ENCODE measurements at regions not wholly inside any gene's neighbourhood (a gene's known extent, or its start where the extent isn't known, plus 50 kb on each side); places are given as distances from the start of the nearest gene placed in this dataset.

- H3K9me3 ChIP-seq (ENCODE audit: insufficient read depth, low read depth, low read length): no peaks in the 10 kb centered on the region
- H3K9ac ChIP-seq (ENCODE audit: low read length): no peak overlapping the region
- Mint-ChIP-seq H3K27ac (ENCODE audit: unreplicated experiment) (no peak overlapping the region), H3K27me3 (ENCODE audit: low read depth, unreplicated experiment) (no peaks in the 10 kb centered on the region), H3K4me3 (ENCODE audit: unreplicated experiment) (no peak overlapping the region), H3K36me3 (ENCODE audit: low read depth, unreplicated experiment) (no peaks in the 10 kb centered on the region), H3K4me1 (ENCODE audit: low read depth, unreplicated experiment) (peaks cover 5% of the 10 kb centered on the region), H3K9me3 (ENCODE audit: unreplicated experiment) (no peaks in the 10 kb centered on the region)
- no peak for FAIRE-seq
- no peak overlapping the region for H3K4me3 ChIP-seq (ENCODE audit: insufficient read depth, low read depth, low read length)
- no peaks in the 10 kb centered on the region for H3K27me3 ChIP-seq (ENCODE audit: insufficient read depth, low read length)
- H3K36me3 ChIP-seq (ENCODE audit: insufficient read depth, low read length): no peaks in the 10 kb centered on the region
- no peak overlapping the region for H3K27ac ChIP-seq (ENCODE audit: low read depth, low read length)
- no peaks in the 10 kb centered on the region for H3K79me2 ChIP-seq (ENCODE audit: insufficient read depth, low read length)
- peak; percentile 3 for DNase-seq (ENCODE audit: low read depth)
- TF ChIP-seq EZH2 (IDR thresholded peaks at IDR 0.05; ENCODE audit: insufficient read depth, low read length) (no peak), CTCF (IDR thresholded peaks at IDR 0.05; ENCODE audit: insufficient read depth, low read depth, low read length) (no peak)
- H3K4me1 ChIP-seq (ENCODE audit: insufficient read depth, low read length): no peaks in the 10 kb centered on the region
- no peak overlapping the region for H3K4me2 ChIP-seq (ENCODE audit: low read length)
- no peaks in the 10 kb centered on the region for H4K20me1 ChIP-seq (ENCODE audit: insufficient read depth, low read length)
- H2AFZ ChIP-seq (ENCODE audit: low read depth, low read length): no peak overlapping the region
These were observed 70.7 kb downstream of the RBM43 start for GRCh38 chr2:151191001-151191400.

- H2AFZ ChIP-seq (ENCODE audit: low read depth, low read length): no peak overlapping the region
- no peak overlapping the region for H3K27ac Mint-ChIP-seq (ENCODE audit: unreplicated experiment)
- H3K36me3 ChIP-seq (ENCODE audit: insufficient read depth, low read length): no peaks in the 10 kb centered on the region
- no peaks in the 10 kb centered on the region for H3K9me3 ChIP-seq (ENCODE audit: insufficient read depth, low read depth, low read length)
- no peak overlapping the region for H3K4me3 ChIP-seq (ENCODE audit: insufficient read depth, low read depth, low read length)
- no peak overlapping the region for H3K27ac ChIP-seq (ENCODE audit: low read depth, low read length)
- TF ChIP-seq EZH2 (IDR thresholded peaks at IDR 0.05; ENCODE audit: insufficient read depth, low read length): no peak
- no peak for TF ChIP-seq CTCF (IDR thresholded peaks at IDR 0.05; ENCODE audit: insufficient read depth, low read depth, low read length)
- no peaks in the 10 kb centered on the region for H3K36me3 Mint-ChIP-seq (ENCODE audit: low read depth, unreplicated experiment)
- no peak overlapping the region for H3K4me2 ChIP-seq (ENCODE audit: low read length)
- H3K4me1 ChIP-seq (ENCODE audit: insufficient read depth, low read length): no peaks in the 10 kb centered on the region
- DNase-seq (ENCODE audit: low read depth) (no peak), FAIRE-seq (no peak)
- H3K9ac ChIP-seq (ENCODE audit: low read length): no peak overlapping the region
- no peaks in the 10 kb centered on the region for H3K79me2 ChIP-seq (ENCODE audit: insufficient read depth, low read length)
- H4K20me1 ChIP-seq (ENCODE audit: insufficient read depth, low read length): no peaks in the 10 kb centered on the region
- H3K4me3 Mint-ChIP-seq (ENCODE audit: unreplicated experiment): no peak overlapping the region
- H3K27me3 Mint-ChIP-seq (ENCODE audit: low read depth, unreplicated experiment): no peaks in the 10 kb centered on the region
- H3K9me3 Mint-ChIP-seq (ENCODE audit: unreplicated experiment): no peaks in the 10 kb centered on the region
- H3K4me1 Mint-ChIP-seq (ENCODE audit: low read depth, unreplicated experiment): peaks cover 5% of the 10 kb centered on the region
- H3K27me3 ChIP-seq (ENCODE audit: insufficient read depth, low read length): no peaks in the 10 kb centered on the region
These were observed 72.5 kb downstream of the RBM43 start for GRCh38 chr2:151189125-151189524.

- Histone ChIP-seq H2AFZ (ENCODE audit: low read depth, low read length) (no peak overlapping the region), H3K4me3 (ENCODE audit: insufficient read depth, low read depth, low read length) (no peak overlapping the region), H3K27me3 (ENCODE audit: insufficient read depth, low read length) (no peaks in the 10 kb centered on the region), H3K4me2 (ENCODE audit: low read length) (no peak overlapping the region), H3K36me3 (ENCODE audit: insufficient read depth, low read length) (no peaks in the 10 kb centered on the region), H3K79me2 (ENCODE audit: insufficient read depth, low read length) (no peaks in the 10 kb centered on the region), H3K9ac (ENCODE audit: low read length) (no peak overlapping the region), H4K20me1 (ENCODE audit: insufficient read depth, low read length) (no peaks in the 10 kb centered on the region), H3K27ac (ENCODE audit: low read depth, low read length) (no peak overlapping the region), H3K9me3 (ENCODE audit: insufficient read depth, low read depth, low read length) (no peaks in the 10 kb centered on the region), H3K4me1 (ENCODE audit: insufficient read depth, low read length) (no peaks in the 10 kb centered on the region)
- Mint-ChIP-seq H3K4me1 (ENCODE audit: low read depth, unreplicated experiment) (peaks cover 3% of the 10 kb centered on the region), H3K27ac (ENCODE audit: unreplicated experiment) (no peak overlapping the region), H3K4me3 (ENCODE audit: unreplicated experiment) (no peak overlapping the region), H3K36me3 (ENCODE audit: low read depth, unreplicated experiment) (no peaks in the 10 kb centered on the region), H3K9me3 (ENCODE audit: unreplicated experiment) (no peaks in the 10 kb centered on the region), H3K27me3 (ENCODE audit: low read depth, unreplicated experiment) (no peaks in the 10 kb centered on the region)
- FAIRE-seq (no peak), DNase-seq (ENCODE audit: low read depth) (no peak)
- TF ChIP-seq EZH2 (IDR thresholded peaks at IDR 0.05; ENCODE audit: insufficient read depth, low read length) (no peak), CTCF (IDR thresholded peaks at IDR 0.05; ENCODE audit: insufficient read depth, low read depth, low read length) (no peak)
These were observed 75.7 kb downstream of the RBM43 start for GRCh38 chr2:151186011-151186410.

All from astrocyte (in vitro differentiated cells and primary cell).